Astrocyte (in vitro differentiated cells and primary cell): ENCODE measurements at regions not wholly inside any gene's neighbourhood (a gene's known extent, or its start where the extent isn't known, plus 50 kb on each side); places are given as distances from the start of the nearest gene placed in this dataset.

Source experiments
- EZH2 ChIP-seq: IDR thresholded peaks from 2 replicates; pipeline ENCODE4 v1.6.1; 2012; ENCODE audit warnings: mild to moderate bottlenecking, low read length, inconsistent platforms; ENCODE audit not compliant: insufficient read depth
- TF ChIP-seq, protein P1 (sequence below): IDR thresholded peaks from 2 replicates; pipeline ENCODE4 v1.5.1; 2011; ENCODE audit warnings: low read depth, mild to moderate bottlenecking, inconsistent platforms, low read length, moderate library complexity; ENCODE audit not compliant: insufficient read depth

DNA sequence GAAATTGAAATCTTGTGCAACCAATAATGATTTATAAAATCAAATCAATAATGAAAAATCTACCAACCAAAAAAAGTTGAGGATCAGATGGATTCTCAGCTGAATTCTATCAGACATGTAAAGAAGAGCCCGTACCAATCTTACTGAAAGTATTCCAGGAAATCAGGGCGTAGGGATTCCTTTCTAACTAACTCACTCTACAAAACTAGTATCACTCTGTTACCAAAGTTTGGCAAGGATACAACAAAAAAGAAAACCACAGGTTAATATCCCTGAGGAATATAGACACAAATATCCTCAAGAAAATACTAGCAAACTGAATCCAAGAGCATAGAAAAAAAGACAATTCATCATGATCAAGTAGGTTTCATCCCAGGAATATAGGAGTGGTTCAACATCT, 52.8 kb upstream of the ADGRL4 start:
- TF ChIP-seq, protein P1, sequence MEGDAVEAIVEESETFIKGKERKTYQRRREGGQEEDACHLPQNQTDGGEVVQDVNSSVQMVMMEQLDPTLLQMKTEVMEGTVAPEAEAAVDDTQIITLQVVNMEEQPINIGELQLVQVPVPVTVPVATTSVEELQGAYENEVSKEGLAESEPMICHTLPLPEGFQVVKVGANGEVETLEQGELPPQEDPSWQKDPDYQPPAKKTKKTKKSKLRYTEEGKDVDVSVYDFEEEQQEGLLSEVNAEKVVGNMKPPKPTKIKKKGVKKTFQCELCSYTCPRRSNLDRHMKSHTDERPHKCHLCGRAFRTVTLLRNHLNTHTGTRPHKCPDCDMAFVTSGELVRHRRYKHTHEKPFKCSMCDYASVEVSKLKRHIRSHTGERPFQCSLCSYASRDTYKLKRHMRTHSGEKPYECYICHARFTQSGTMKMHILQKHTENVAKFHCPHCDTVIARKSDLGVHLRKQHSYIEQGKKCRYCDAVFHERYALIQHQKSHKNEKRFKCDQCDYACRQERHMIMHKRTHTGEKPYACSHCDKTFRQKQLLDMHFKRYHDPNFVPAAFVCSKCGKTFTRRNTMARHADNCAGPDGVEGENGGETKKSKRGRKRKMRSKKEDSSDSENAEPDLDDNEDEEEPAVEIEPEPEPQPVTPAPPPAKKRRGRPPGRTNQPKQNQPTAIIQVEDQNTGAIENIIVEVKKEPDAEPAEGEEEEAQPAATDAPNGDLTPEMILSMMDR = no peak
- no peak for TF ChIP-seq EZH2
